H9 (cell line): ENCODE measurements at regions not wholly inside any gene's neighbourhood (a gene's known extent, or its start where the extent isn't known, plus 50 kb on each side); places are given as distances from the start of the nearest gene placed in this dataset.

Experiments used
- DNase-seq: peaks from one replicate; pipeline ENCODE4 v3.0.0-alpha.2; 2017
- H2AFZ ChIP-seq: one replicate; pipeline ENCODE4 v1.6.1; 2013; ENCODE audit warnings: mild to moderate bottlenecking, low read length, control low read depth, moderate library complexity
- H2AK5ac ChIP-seq: 2 replicates; pipeline ENCODE4 v1.6.1; 2013; ENCODE audit warnings: low read length, control low read depth, mixed read lengths; ENCODE audit not compliant: insufficient read length
- H2BK120ac ChIP-seq: one replicate; pipeline ENCODE4 v1.6.1; 2013; ENCODE audit warnings: low read depth, mild to moderate bottlenecking, low read length, control low read depth, inconsistent platforms; ENCODE audit not compliant: poor library complexity, severe bottlenecking
- H2BK12ac ChIP-seq: 2 replicates; pipeline ENCODE4 v1.6.1; 2013; ENCODE audit warnings: low read length, control low read depth, mixed read lengths, low read depth; ENCODE audit not compliant: insufficient read length
- H2BK15ac ChIP-seq: 2 replicates; pipeline ENCODE4 v1.6.1; 2013; ENCODE audit warnings: low read depth, low read length, control low read depth
- H2BK20ac ChIP-seq: one replicate; pipeline ENCODE4 v1.6.1; 2013; ENCODE audit warnings: low read depth, mild to moderate bottlenecking, low read length, control low read depth, inconsistent platforms; ENCODE audit not compliant: poor library complexity, severe bottlenecking
- H2BK5ac ChIP-seq: 2 replicates; pipeline ENCODE4 v1.6.1; 2013; ENCODE audit warnings: low read length, control low read depth, mixed read lengths; ENCODE audit not compliant: insufficient read length
- H3K14ac ChIP-seq: 2 replicates; pipeline ENCODE4 v1.6.1; 2013; ENCODE audit warnings: low read length, control low read depth; ENCODE audit not compliant: insufficient read depth
- H3K18ac ChIP-seq: 2 replicates; pipeline ENCODE4 v1.6.1; 2013; ENCODE audit warnings: low read depth, mild to moderate bottlenecking, mixed read lengths, low read length, control low read depth; ENCODE audit not compliant: insufficient read length
- H3K23ac ChIP-seq: 2 replicates; pipeline ENCODE4 v1.6.1; 2013; ENCODE audit warnings: low read length, control low read depth, mixed read lengths, low read depth; ENCODE audit not compliant: insufficient read length
- H3K23me2 ChIP-seq: 2 replicates; pipeline ENCODE4 v1.6.1; 2013; ENCODE audit warnings: low read depth, mild to moderate bottlenecking, mixed read lengths, low read length, control low read depth; ENCODE audit not compliant: insufficient read length, poor library complexity, severe bottlenecking
- H3K27ac ChIP-seq: 2 replicates; pipeline ENCODE4 v1.5.1; 2013; ENCODE audit warnings: low read length, control low read depth, mixed read lengths, low read depth; ENCODE audit not compliant: insufficient read length
- H3K27me3 ChIP-seq: 2 replicates; pipeline ENCODE4 v1.6.1; 2013; ENCODE audit warnings: low read length, control low read depth, inconsistent platforms; ENCODE audit not compliant: insufficient read depth
- H3K4ac ChIP-seq: 2 replicates; pipeline ENCODE4 v1.6.1; 2013; ENCODE audit warnings: low read depth, mild to moderate bottlenecking, control low read depth, inconsistent platforms, low read length, moderate library complexity
- H3K4me1 ChIP-seq: 2 replicates; pipeline ENCODE4 v1.6.1; 2013; ENCODE audit warnings: low read length, control low read depth, inconsistent platforms; ENCODE audit not compliant: insufficient read depth
- H3K4me2 ChIP-seq: 2 replicates; pipeline ENCODE4 v1.6.1; 2013; ENCODE audit warnings: low read length, control low read depth, mixed read lengths; ENCODE audit not compliant: insufficient read length, insufficient read depth
- H3K56ac ChIP-seq: 2 replicates; pipeline ENCODE4 v1.6.1; 2013; ENCODE audit warnings: low read depth, mild to moderate bottlenecking, mixed read lengths, low read length, control low read depth; ENCODE audit not compliant: insufficient read length
- H3K79me1 ChIP-seq: 2 replicates; pipeline ENCODE4 v1.6.1; 2013; ENCODE audit warnings: low read depth, mild to moderate bottlenecking, moderate library complexity, low read length, control low read depth, inconsistent platforms; ENCODE audit not compliant: insufficient read depth, poor library complexity, severe bottlenecking
- H3K79me2 ChIP-seq: 2 replicates; pipeline ENCODE4 v1.6.1; 2013; ENCODE audit warnings: low read length, control low read depth, inconsistent platforms; ENCODE audit not compliant: insufficient read depth
- H3K9ac ChIP-seq: 2 replicates; pipeline ENCODE4 v1.6.1; 2013; ENCODE audit warnings: low read length, control low read depth, mixed read lengths; ENCODE audit not compliant: insufficient read length; ENCODE audit errors: extremely low read depth
- H3K9me3 ChIP-seq: one replicate; pipeline ENCODE4 v1.6.1; 2013; ENCODE audit warnings: low read depth, low read length, inconsistent platforms; ENCODE audit not compliant: control insufficient read depth
- H3T11ph ChIP-seq: one replicate; pipeline ENCODE4 v1.6.1; 2013; ENCODE audit warnings: mild to moderate bottlenecking, low read length, control low read depth, inconsistent platforms
- H4K20me1 ChIP-seq: one replicate; pipeline ENCODE4 v1.6.1; 2013; ENCODE audit not compliant: control insufficient read depth, insufficient read length, insufficient read depth
- H4K5ac ChIP-seq: 2 replicates; pipeline ENCODE4 v1.6.1; 2013; ENCODE audit warnings: low read depth, mild to moderate bottlenecking, mixed read lengths, low read length, control low read depth; ENCODE audit not compliant: insufficient read length
- H4K8ac ChIP-seq: replicated peaks from 2 replicates; pipeline ENCODE4 v1.6.1; 2013; ENCODE audit warnings: low read length, control low read depth, mixed read lengths, low read depth; ENCODE audit not compliant: insufficient read length
- H4K91ac ChIP-seq: 2 replicates; pipeline ENCODE4 v1.6.1; 2013; ENCODE audit warnings: low read depth, mild to moderate bottlenecking, moderate library complexity, mixed read lengths, low read length, control low read depth; ENCODE audit not compliant: insufficient read length
- H3K27ac Mint-ChIP-seq, 3 experiments: 2 replicates in 2 of 3; 3 replicates in 1 of 3; pipeline ENCODE4 v1.8.0; 2020 to 2021; ENCODE audit warnings: mixed read lengths in 3 of 3, mild to moderate bottlenecking in 1 of 3, moderate library complexity in 1 of 3
- H3K27me3 Mint-ChIP-seq: 2 replicates; pipeline ENCODE4 v1.8.0; 2021; ENCODE audit warnings: low read depth, mild to moderate bottlenecking, moderate library complexity, mixed read lengths
- H3K36me3 Mint-ChIP-seq, 3 experiments: 2 replicates in 2 of 3; 3 replicates in 1 of 3; pipeline ENCODE4 v1.8.0; 2020 to 2021; ENCODE audit warnings: low read depth in 3 of 3, mixed read lengths in 3 of 3; ENCODE audit not compliant: insufficient read depth in 1 of 3
- H3K4me1 Mint-ChIP-seq, 2 experiments: 2 replicates each; pipeline ENCODE4 v1.8.0; 2020; ENCODE audit warnings: mixed read lengths in 2 of 2
- H3K4me3 Mint-ChIP-seq, 2 experiments: 2 replicates in 1 of 2; 3 replicates in 1 of 2; pipeline ENCODE4 v1.8.0; 2020 to 2021; ENCODE audit warnings: mild to moderate bottlenecking in 2 of 2, mixed read lengths in 2 of 2, moderate library complexity in 1 of 2
- H3K9me3 Mint-ChIP-seq, 2 experiments: 2 replicates in 1 of 2; 3 replicates in 1 of 2; pipeline ENCODE4 v1.8.0; 2020; ENCODE audit warnings: mild to moderate bottlenecking in 2 of 2, mixed read lengths in 2 of 2, moderate library complexity in 1 of 2
- WGBS: extraction: QIAGEN DNeasy Blood & Tissue Kit; methylation state at CpG from one replicate; pipeline ENCODE4 v1.1.7; 2013; ENCODE audit warnings: missing lambda C conversion rate, low lambda C conversion rate, mixed read lengths; ENCODE audit not compliant: insufficient read length; ENCODE audit errors: extremely low coverage; 5-methylcytosine and 5-hydroxymethylcytosine counted together
- TF ChIP-seq, protein P1 (sequence below): fragments of 200-600 bp; sonication (generic); conservative IDR thresholded peaks from 3 replicates; pipeline ENCODE4 v1.8.0; 2021; ENCODE audit warnings: antibody characterized with exemption, mild to moderate bottlenecking

DNA sequence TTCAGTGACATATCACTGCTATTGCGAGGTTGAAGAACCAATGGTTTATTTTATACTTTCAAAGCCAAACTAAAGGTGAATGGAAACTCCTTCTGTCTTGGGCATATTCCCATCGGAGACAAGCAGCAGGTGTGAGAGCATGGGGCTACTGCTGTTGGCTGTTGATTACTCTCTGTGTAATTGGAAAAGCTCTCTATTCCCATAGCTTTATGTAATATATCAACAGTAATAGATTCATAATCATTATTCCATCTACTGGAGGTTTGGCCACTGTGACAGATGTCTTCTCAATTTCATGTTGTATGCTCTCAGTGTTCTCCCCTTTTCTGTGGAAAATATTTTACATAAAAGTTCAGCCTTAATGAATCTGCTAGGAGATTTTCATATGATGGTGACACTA is 352.0 kb downstream of the BTG1 start:
- Mint-ChIP-seq H3K4me3 (no peak overlapping the region), H3K36me3 (no peaks in the 10 kb centered on the region), H3K27ac (no peak overlapping the region), H3K9me3 (no peaks in the 10 kb centered on the region), H3K4me1 (0 out of 4 replicates have a peak, but pooled peaks cover 0 to 2% of the 10 kb centered on the region in 2 experiments), H3K27me3 (no peaks in the 10 kb centered on the region)
- no peaks in the 10 kb centered on the region for H3K9me3 ChIP-seq
- no peak overlapping the region for H3K18ac ChIP-seq
- no peaks in the 10 kb centered on the region for H3K27me3 ChIP-seq
- no peaks in the 10 kb centered on the region for H3K23me2 ChIP-seq
- no CpG with 5 or more reads among the region's 2 CpGs for WGBS
- no peak overlapping the region for H3K56ac ChIP-seq
- H2BK20ac ChIP-seq = no peak overlapping the region
- H3K27ac ChIP-seq = no peak overlapping the region
- no peaks in the 10 kb centered on the region for H4K20me1 ChIP-seq
- no peak overlapping the region for H2BK12ac ChIP-seq
- no peak overlapping the region for H3T11ph ChIP-seq
- no peak overlapping the region for H3K23ac ChIP-seq
- H3K79me1 ChIP-seq = no peaks in the 10 kb centered on the region
- DNase-seq = no peak
- H4K8ac ChIP-seq = no peak overlapping the region
- no peak overlapping the region for H4K91ac ChIP-seq
- H2BK120ac ChIP-seq = no peak overlapping the region
- no peaks in the 10 kb centered on the region for H3K79me2 ChIP-seq
- H2AFZ ChIP-seq = no peak overlapping the region
- no peaks in the 10 kb centered on the region for H3K4me1 ChIP-seq
- no peak overlapping the region for H3K4me2 ChIP-seq
- H3K14ac ChIP-seq = no peak overlapping the region
- no peak overlapping the region for H3K9ac ChIP-seq
- no peak overlapping the region for H3K4ac ChIP-seq
- TF ChIP-seq, protein P1, sequence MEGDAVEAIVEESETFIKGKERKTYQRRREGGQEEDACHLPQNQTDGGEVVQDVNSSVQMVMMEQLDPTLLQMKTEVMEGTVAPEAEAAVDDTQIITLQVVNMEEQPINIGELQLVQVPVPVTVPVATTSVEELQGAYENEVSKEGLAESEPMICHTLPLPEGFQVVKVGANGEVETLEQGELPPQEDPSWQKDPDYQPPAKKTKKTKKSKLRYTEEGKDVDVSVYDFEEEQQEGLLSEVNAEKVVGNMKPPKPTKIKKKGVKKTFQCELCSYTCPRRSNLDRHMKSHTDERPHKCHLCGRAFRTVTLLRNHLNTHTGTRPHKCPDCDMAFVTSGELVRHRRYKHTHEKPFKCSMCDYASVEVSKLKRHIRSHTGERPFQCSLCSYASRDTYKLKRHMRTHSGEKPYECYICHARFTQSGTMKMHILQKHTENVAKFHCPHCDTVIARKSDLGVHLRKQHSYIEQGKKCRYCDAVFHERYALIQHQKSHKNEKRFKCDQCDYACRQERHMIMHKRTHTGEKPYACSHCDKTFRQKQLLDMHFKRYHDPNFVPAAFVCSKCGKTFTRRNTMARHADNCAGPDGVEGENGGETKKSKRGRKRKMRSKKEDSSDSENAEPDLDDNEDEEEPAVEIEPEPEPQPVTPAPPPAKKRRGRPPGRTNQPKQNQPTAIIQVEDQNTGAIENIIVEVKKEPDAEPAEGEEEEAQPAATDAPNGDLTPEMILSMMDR = no peak
- H2BK15ac ChIP-seq = no peak overlapping the region
- H4K5ac ChIP-seq = no peak overlapping the region
- no peak overlapping the region for H2AK5ac ChIP-seq
- H2BK5ac ChIP-seq = no peak overlapping the region
